H1 (cell line): ENCODE measurements at regions not wholly inside any gene's neighbourhood (a gene's known extent, or its start where the extent isn't known, plus 50 kb on each side); places are given as distances from the start of the nearest gene placed in this dataset.

ENCODE experiments used
- CHD7 ChIP-seq: fragments of 300-600 bp; sonication (generic); IDR thresholded peaks from 2 replicates; pipeline ENCODE4 v1.7.1; 2012; ENCODE audit warnings: low read length, moderate library complexity, mild to moderate bottlenecking, inconsistent platforms; ENCODE audit not compliant: insufficient replicate concordance
- FOSL1 ChIP-seq: IDR thresholded peaks from 2 replicates; pipeline ENCODE4 v1.6.1; 2011; ENCODE audit warnings: mild to moderate bottlenecking, low read depth, low read length, moderate library complexity; ENCODE audit not compliant: insufficient read depth
- KDM1A ChIP-seq: fragments of 200-600, 300-600 bp; sonication (generic); IDR thresholded peaks from 2 replicates; pipeline ENCODE4 v1.7.1; 2016; ENCODE audit warnings: mild to moderate bottlenecking, low read length, borderline replicate concordance
- MAFK ChIP-seq: IDR thresholded peaks from 2 replicates; pipeline ENCODE4 v1.6.1; 2012; ENCODE audit warnings: low read depth, mild to moderate bottlenecking, improper control_type of control experiment, low read length
- MAX ChIP-seq: IDR thresholded peaks from 2 replicates; pipeline ENCODE4 v1.6.1; 2012; ENCODE audit warnings: inconsistent platforms
- POU5F1 ChIP-seq: IDR thresholded peaks from 2 replicates; pipeline ENCODE4 v1.6.1; 2011; ENCODE audit warnings: low read depth, mild to moderate bottlenecking, low read length, moderate library complexity
- RAD21 ChIP-seq, 2 experiments: IDR thresholded peaks in 1 of 2; conservative IDR thresholded peaks in 1 of 2; 2 replicates each; pipeline ENCODE4 v1.6.1; 2011; ENCODE audit warnings: low read depth in 2 of 2, low read length in 2 of 2, improper control_type of control experiment in 1 of 2, inconsistent platforms in 1 of 2, mild to moderate bottlenecking in 1 of 2, moderate library complexity in 1 of 2
- SRF ChIP-seq: IDR thresholded peaks from 2 replicates; pipeline ENCODE4 v1.6.1; 2011; ENCODE audit warnings: mild to moderate bottlenecking, low read depth, low read length, moderate library complexity
- TF ChIP-seq, protein P1 (sequence below), 3 experiments: IDR thresholded peaks; 1 replicate in 2 of 3; 2 replicates in 1 of 3; pipeline versions ENCODE4 v1.5.1 to v1.6.1; 2011; ENCODE audit warnings: low read length in 3 of 3, mild to moderate bottlenecking in 3 of 3, inconsistent platforms in 2 of 3, low read depth in 1 of 3, moderate library complexity in 1 of 3; ENCODE audit not compliant: insufficient read depth in 1 of 3; ENCODE audit errors: control extremely low read depth in 1 of 3

GRCh38 chr10:90051474-90051873, 350.1 kb downstream of the KIF20B start (continued):
- TF ChIP-seq CHD7: no peak
- TF ChIP-seq MAX: no peak
- TF ChIP-seq, protein P1, sequence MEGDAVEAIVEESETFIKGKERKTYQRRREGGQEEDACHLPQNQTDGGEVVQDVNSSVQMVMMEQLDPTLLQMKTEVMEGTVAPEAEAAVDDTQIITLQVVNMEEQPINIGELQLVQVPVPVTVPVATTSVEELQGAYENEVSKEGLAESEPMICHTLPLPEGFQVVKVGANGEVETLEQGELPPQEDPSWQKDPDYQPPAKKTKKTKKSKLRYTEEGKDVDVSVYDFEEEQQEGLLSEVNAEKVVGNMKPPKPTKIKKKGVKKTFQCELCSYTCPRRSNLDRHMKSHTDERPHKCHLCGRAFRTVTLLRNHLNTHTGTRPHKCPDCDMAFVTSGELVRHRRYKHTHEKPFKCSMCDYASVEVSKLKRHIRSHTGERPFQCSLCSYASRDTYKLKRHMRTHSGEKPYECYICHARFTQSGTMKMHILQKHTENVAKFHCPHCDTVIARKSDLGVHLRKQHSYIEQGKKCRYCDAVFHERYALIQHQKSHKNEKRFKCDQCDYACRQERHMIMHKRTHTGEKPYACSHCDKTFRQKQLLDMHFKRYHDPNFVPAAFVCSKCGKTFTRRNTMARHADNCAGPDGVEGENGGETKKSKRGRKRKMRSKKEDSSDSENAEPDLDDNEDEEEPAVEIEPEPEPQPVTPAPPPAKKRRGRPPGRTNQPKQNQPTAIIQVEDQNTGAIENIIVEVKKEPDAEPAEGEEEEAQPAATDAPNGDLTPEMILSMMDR (IDR thresholded peaks at IDR 0.05; ENCODE audit: control extremely low read depth in 1 of 3, insufficient read depth in 1 of 3, low read depth in 1 of 3, low read length in 3 of 3): no peak
- no peak for TF ChIP-seq SRF
- TF ChIP-seq FOSL1: no peak
- no peak for TF ChIP-seq RAD21 (IDR thresholded peaks at IDR 0.05 in 1 of 2, conservative IDR thresholded peaks at IDR 0.05 in 1 of 2; ENCODE audit: low read depth in 2 of 2, low read length in 2 of 2)
- TF ChIP-seq POU5F1: no peak
- no peak for TF ChIP-seq MAFK
- no peak for TF ChIP-seq KDM1A
